Activated T-helper 1 cell treated with anti-CD3 and anti-CD28 coated beads, Interleukin-12 subunit alpha, Interleukin-12 subunit beta, Interleukin-2, Interleukin-4 antibody, amounts not matched to agents 30 ng/mL and 10 ng/mL and 1 ng/mL, durations not matched to agents 14 hours and 24 hours and 36 hours (primary cell): ENCODE measurements at regions not wholly inside any gene's neighbourhood (a gene's known extent, or its start where the extent isn't known, plus 50 kb on each side); places are given as distances from the start of the nearest gene placed in this dataset.

Experiments used
- DNase-seq: peaks from one replicate; pipeline ENCODE4 v3.0.0; 2021; ENCODE audit warnings: low spot score
- H3K27ac Mint-ChIP-seq: one replicate; pipeline ENCODE4 v1.8.0; 2021; ENCODE audit warnings: mild to moderate bottlenecking, mixed read lengths
- H3K27me3 Mint-ChIP-seq: one replicate; pipeline ENCODE4 v1.8.0; 2022; ENCODE audit warnings: mild to moderate bottlenecking, moderate library complexity, mixed read lengths; ENCODE audit not compliant: insufficient read depth
- H3K36me3 Mint-ChIP-seq: one replicate; pipeline ENCODE4 v1.8.0; 2021; ENCODE audit warnings: low read depth, mixed read lengths
- H3K4me1 Mint-ChIP-seq: one replicate; pipeline ENCODE4 v1.8.0; 2021; ENCODE audit warnings: low read depth, mixed read lengths
- H3K4me3 Mint-ChIP-seq: one replicate; pipeline ENCODE4 v1.8.0; 2021; ENCODE audit warnings: mild to moderate bottlenecking, moderate library complexity, mixed read lengths
- H3K9me3 Mint-ChIP-seq: one replicate; pipeline ENCODE4 v1.8.0; 2021; ENCODE audit warnings: mixed read lengths
- intact Hi-C: fragments of 100-400 bp; cut with micrococcal nuclease; formaldehyde crosslinking; loops from one replicate; pipeline ENCODE4 v1.15.1; 2024

- Mint-ChIP-seq H3K27me3 (no peaks in the 10 kb centered on the region), H3K27ac (no peak overlapping the region), H3K9me3 (no peaks in the 10 kb centered on the region)
Observed at GRCh38 chr2:220270481-220271070, 643.1 kb downstream of the SLC4A3 start.

GRCh38 chr2:220272656-220273055 is 645.2 kb downstream of the SLC4A3 start:
- intact Hi-C loops = no loop called here

More at GRCh38 chr2:220270481-220271070, 643.1 kb downstream of the SLC4A3 start:
- Mint-ChIP-seq H3K4me1 (no peaks in the 10 kb centered on the region), H3K4me3 (no peak overlapping the region), H3K36me3 (no peaks in the 10 kb centered on the region)
- intact Hi-C loops = no loop called here
- no peak for DNase-seq

GRCh38 chr2:220273082-220273481 is 645.7 kb downstream of the SLC4A3 start:
- intact Hi-C loops = no loop called here
- H3K36me3 Mint-ChIP-seq = no peaks in the 10 kb centered on the region
- H3K4me1 Mint-ChIP-seq = no peaks in the 10 kb centered on the region
- H3K27ac Mint-ChIP-seq = no peak overlapping the region
- H3K27me3 Mint-ChIP-seq = no peaks in the 10 kb centered on the region
- no peak for DNase-seq
- H3K4me3 Mint-ChIP-seq = no peak overlapping the region
- H3K9me3 Mint-ChIP-seq = no peaks in the 10 kb centered on the region

More at GRCh38 chr2:220272656-220273055, 645.2 kb downstream of the SLC4A3 start:
- no peaks in the 10 kb centered on the region for H3K27me3 Mint-ChIP-seq
- H3K27ac Mint-ChIP-seq = no peak overlapping the region
- no peaks in the 10 kb centered on the region for H3K9me3 Mint-ChIP-seq
- H3K4me1 Mint-ChIP-seq = no peaks in the 10 kb centered on the region
- DNase-seq = no peak
- no peaks in the 10 kb centered on the region for H3K36me3 Mint-ChIP-seq
- H3K4me3 Mint-ChIP-seq = no peak overlapping the region

GRCh38 chr2:220275454-220275853 is 648.0 kb downstream of the SLC4A3 start:
- DNase-seq = no peak
- Mint-ChIP-seq H3K27ac (no peak overlapping the region), H3K36me3 (no peaks in the 10 kb centered on the region), H3K27me3 (peaks cover 2% of the 10 kb centered on the region), H3K4me3 (no peak overlapping the region), H3K9me3 (no peaks in the 10 kb centered on the region), H3K4me1 (no peaks in the 10 kb centered on the region)
- intact Hi-C loops = no loop called here

GRCh38 chr2:220276741-220277444 is 649.5 kb downstream of the SLC4A3 start:
- H3K9me3 Mint-ChIP-seq = no peaks in the 10 kb centered on the region
- no peaks in the 10 kb centered on the region for H3K4me1 Mint-ChIP-seq
- H3K4me3 Mint-ChIP-seq = no peak overlapping the region
- peaks cover 2% of the 10 kb centered on the region for H3K27me3 Mint-ChIP-seq
- DNase-seq = no peak
- H3K27ac Mint-ChIP-seq = no peak overlapping the region
- intact Hi-C loops = no loop called here
- no peaks in the 10 kb centered on the region for H3K36me3 Mint-ChIP-seq

- no peak for DNase-seq
- intact Hi-C loops = no loop called here
- Mint-ChIP-seq H3K27ac (no peak overlapping the region), H3K4me1 (no peaks in the 10 kb centered on the region), H3K36me3 (no peaks in the 10 kb centered on the region), H3K4me3 (no peak overlapping the region), H3K27me3 (peaks cover 2% of the 10 kb centered on the region), H3K9me3 (no peaks in the 10 kb centered on the region)
Observed at GRCh38 chr2:220277445-220277975, 650.1 kb downstream of the SLC4A3 start.

- Mint-ChIP-seq H3K27me3 (peaks cover 2% of the 10 kb centered on the region), H3K4me3 (no peak overlapping the region), H3K4me1 (no peaks in the 10 kb centered on the region), H3K36me3 (no peaks in the 10 kb centered on the region), H3K9me3 (no peaks in the 10 kb centered on the region), H3K27ac (no peak overlapping the region)
- intact Hi-C loops = no loop called here
- DNase-seq = no peak
Observed at GRCh38 chr2:220278022-220278421, 650.6 kb downstream of the SLC4A3 start.

- H3K27me3 Mint-ChIP-seq = peaks cover 2% of the 10 kb centered on the region
- H3K4me1 Mint-ChIP-seq = no peaks in the 10 kb centered on the region
- H3K4me3 Mint-ChIP-seq = no peak overlapping the region
- H3K27ac Mint-ChIP-seq = no peak overlapping the region
- no peak for DNase-seq
- intact Hi-C loops = no loop called here
- H3K36me3 Mint-ChIP-seq = no peaks in the 10 kb centered on the region
- no peaks in the 10 kb centered on the region for H3K9me3 Mint-ChIP-seq
Observed at GRCh38 chr2:220279372-220279771, 651.9 kb downstream of the SLC4A3 start.

GRCh38 chr2:220279840-220280239 is 652.4 kb downstream of the SLC4A3 start:
- no peak for DNase-seq
- H3K36me3 Mint-ChIP-seq = no peaks in the 10 kb centered on the region
- no peaks in the 10 kb centered on the region for H3K4me1 Mint-ChIP-seq
- intact Hi-C loops = no loop called here
- peaks cover 2% of the 10 kb centered on the region for H3K27me3 Mint-ChIP-seq
- no peaks in the 10 kb centered on the region for H3K9me3 Mint-ChIP-seq
- H3K4me3 Mint-ChIP-seq = no peak overlapping the region
- H3K27ac Mint-ChIP-seq = no peak overlapping the region

GRCh38 chr2:220280736-220281135 is 653.3 kb downstream of the SLC4A3 start:
- H3K4me1 Mint-ChIP-seq = no peaks in the 10 kb centered on the region
- H3K27me3 Mint-ChIP-seq = peaks cover 2% of the 10 kb centered on the region
- H3K4me3 Mint-ChIP-seq = no peak overlapping the region
- intact Hi-C loops = no loop called here
- no peaks in the 10 kb centered on the region for H3K36me3 Mint-ChIP-seq
- no peak for DNase-seq
- no peaks in the 10 kb centered on the region for H3K9me3 Mint-ChIP-seq
- H3K27ac Mint-ChIP-seq = no peak overlapping the region

GRCh38 chr2:220281771-220282170 is 654.3 kb downstream of the SLC4A3 start:
- H3K4me1 Mint-ChIP-seq = no peaks in the 10 kb centered on the region
- H3K27ac Mint-ChIP-seq = no peak overlapping the region
- no peaks in the 10 kb centered on the region for H3K36me3 Mint-ChIP-seq
- no peak overlapping the region for H3K4me3 Mint-ChIP-seq
- H3K9me3 Mint-ChIP-seq = no peaks in the 10 kb centered on the region
- intact Hi-C loops = no loop called here
- peaks cover 2% of the 10 kb centered on the region for H3K27me3 Mint-ChIP-seq
- no peak for DNase-seq

GRCh38 chr2:220282236-220282635 is 654.8 kb downstream of the SLC4A3 start:
- intact Hi-C loops = no loop called here
- no peak overlapping the region for H3K27ac Mint-ChIP-seq
- H3K27me3 Mint-ChIP-seq = peaks cover 2% of the 10 kb centered on the region
- H3K4me3 Mint-ChIP-seq = no peak overlapping the region
- no peak for DNase-seq
- no peaks in the 10 kb centered on the region for H3K4me1 Mint-ChIP-seq
- no peaks in the 10 kb centered on the region for H3K36me3 Mint-ChIP-seq
- no peaks in the 10 kb centered on the region for H3K9me3 Mint-ChIP-seq

GRCh38 chr2:220293966-220294365 is 666.5 kb downstream of the SLC4A3 start:
- H3K9me3 Mint-ChIP-seq = no peaks in the 10 kb centered on the region
- no peak overlapping the region for H3K4me3 Mint-ChIP-seq
- DNase-seq = no peak
- no peak overlapping the region for H3K27ac Mint-ChIP-seq
- no peaks in the 10 kb centered on the region for H3K36me3 Mint-ChIP-seq
- H3K27me3 Mint-ChIP-seq = no peaks in the 10 kb centered on the region
- H3K4me1 Mint-ChIP-seq = no peaks in the 10 kb centered on the region
- intact Hi-C loops = no loop called here
